ENCODE measurements at regions not wholly inside any gene's neighbourhood (a gene's known extent, or its start where the extent isn't known, plus 50 kb on each side); places are given as distances from the start of the nearest gene placed in this dataset.

- TF ChIP-seq CTCF (IDR thresholded peaks at IDR 0.05; ENCODE audit: low read depth, low read length) (no peak), POLR2A (IDR thresholded peaks at IDR 0.05; ENCODE audit: extremely low read depth, insufficient read length) (no peak), MYC (IDR thresholded peaks at IDR 0.05; ENCODE audit: low read depth, low read length) (no peak)
- TF ChIP-seq, protein P1, sequence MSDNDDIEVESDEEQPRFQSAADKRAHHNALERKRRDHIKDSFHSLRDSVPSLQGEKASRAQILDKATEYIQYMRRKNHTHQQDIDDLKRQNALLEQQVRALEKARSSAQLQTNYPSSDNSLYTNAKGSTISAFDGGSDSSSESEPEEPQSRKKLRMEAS (IDR thresholded peaks at IDR 0.05; ENCODE audit: low read depth, low read length), result no peak
Observed at GRCh38 chr12:127538316-127538715, 728.7 kb upstream of the TMEM132C start.
